WTC11 (cell line): ENCODE measurements at regions not wholly inside any gene's neighbourhood (a gene's known extent, or its start where the extent isn't known, plus 50 kb on each side); places are given as distances from the start of the nearest gene placed in this dataset.

ENCODE experiments used
- ATAC-seq: fragments of 200-7000 bp; cut with Tn5 transposase; 2 replicates; pipeline ENCODE4 v1.10.0; 2021; ENCODE audit warnings: mild to moderate bottlenecking, moderate library complexity
- CTCF ChIA-PET: fragments of 300-600 bp; sonication (Branson Sonifier 250); formaldehyde crosslinking; loops from one replicate; lab custom pipeline; 2021; ENCODE audit warnings: antibody characterized with exemption; lab: Charles Lee
- POLR2A ChIA-PET: fragments of 350-600 bp; sonication (Branson Sonifier 250); formaldehyde crosslinking; loops from one replicate; lab custom pipeline; 2021; ENCODE audit warnings: antibody characterized with exemption; lab: Charles Lee
- DNase-seq: peaks from one replicate; pipeline ENCODE4 v3.0.0; 2021; ENCODE audit warnings: low spot score
- H3K27ac Mint-ChIP-seq: 2 replicates; pipeline ENCODE4 v1.8.0; 2021; ENCODE audit warnings: mixed read lengths
- H3K27me3 Mint-ChIP-seq: 2 replicates; pipeline ENCODE4 v1.8.0; 2021; ENCODE audit warnings: low read depth, mild to moderate bottlenecking, moderate library complexity, mixed read lengths
- H3K36me3 Mint-ChIP-seq: 2 replicates; pipeline ENCODE4 v1.8.0; 2021; ENCODE audit warnings: mixed read lengths
- H3K4me1 Mint-ChIP-seq: 2 replicates; pipeline ENCODE4 v1.8.0; 2022; ENCODE audit warnings: mixed read lengths
- H3K4me3 Mint-ChIP-seq: 2 replicates; pipeline ENCODE4 v1.8.0; 2021; ENCODE audit warnings: mild to moderate bottlenecking, moderate library complexity, mixed read lengths
- H3K9me3 Mint-ChIP-seq: 2 replicates; pipeline ENCODE4 v1.8.0; 2021; ENCODE audit warnings: mixed read lengths
- CBFB ChIP-seq: sonication (generic); formaldehyde crosslinking; IDR thresholded peaks from 2 replicates; pipeline ENCODE4 v1.8.1; 2022; ENCODE audit warnings: mild to moderate bottlenecking, low read depth, missing genetic modification reagents
- FOXK1 ChIP-seq: sonication (generic); formaldehyde crosslinking; IDR thresholded peaks from 2 replicates; pipeline ENCODE4 v1.8.0; 2022; ENCODE audit warnings: mild to moderate bottlenecking, moderate library complexity, missing genetic modification reagents
- RORB ChIP-seq: fragments of 250-450 bp; sonication (Bioruptor Pico); IDR thresholded peaks from 2 replicates; pipeline ENCODE4 v1.9.0; 2021; ENCODE audit warnings: mild to moderate bottlenecking
- SMAD4 ChIP-seq: sonication (generic); formaldehyde crosslinking; IDR thresholded peaks from 2 replicates; pipeline ENCODE4 v1.8.0; 2022; ENCODE audit warnings: mild to moderate bottlenecking, missing genetic modification reagents
- TEAD1 ChIP-seq: sonication (generic); formaldehyde crosslinking; IDR thresholded peaks from 2 replicates; pipeline ENCODE4 v1.8.0; 2022; ENCODE audit warnings: mild to moderate bottlenecking, missing genetic modification reagents
- TP53 ChIP-seq: sonication (generic); formaldehyde crosslinking; IDR thresholded peaks from 2 replicates; pipeline ENCODE4 v1.8.1; 2023; ENCODE audit warnings: mild to moderate bottlenecking, missing genetic modification reagents
- ZNF138 ChIP-seq: sonication (generic); formaldehyde crosslinking; conservative IDR thresholded peaks from 2 replicates; pipeline ENCODE4 v1.8.1; 2022; ENCODE audit warnings: mild to moderate bottlenecking, moderate library complexity, missing genetic modification reagents
- TF ChIP-seq, protein P1 (sequence below): sonication (generic); formaldehyde crosslinking; IDR thresholded peaks from 2 replicates; pipeline ENCODE4 v1.8.0; 2022; ENCODE audit warnings: mild to moderate bottlenecking, missing genetic modification reagents
- TF ChIP-seq, protein P2 (sequence below): sonication (generic); formaldehyde crosslinking; IDR thresholded peaks from 2 replicates; pipeline ENCODE4 v1.8.1; 2022; ENCODE audit warnings: missing genetic modification reagents, borderline replicate concordance
- TF ChIP-seq, protein P3 (sequence below): sonication (generic); formaldehyde crosslinking; IDR thresholded peaks from 2 replicates; pipeline ENCODE4 v1.8.0; 2022; ENCODE audit warnings: missing genetic modification reagents
- TF ChIP-seq, protein P4 (sequence below): fragments of 250-450 bp; sonication (Bioruptor Pico); IDR thresholded peaks from 2 replicates; pipeline ENCODE4 v1.8.0; 2021; ENCODE audit warnings: mild to moderate bottlenecking
- TF ChIP-seq, protein P5 (sequence below): sonication (generic); formaldehyde crosslinking; IDR thresholded peaks from 2 replicates; pipeline ENCODE4 v1.8.1; 2023; ENCODE audit warnings: mild to moderate bottlenecking, missing genetic modification reagents, borderline replicate concordance

DNA sequence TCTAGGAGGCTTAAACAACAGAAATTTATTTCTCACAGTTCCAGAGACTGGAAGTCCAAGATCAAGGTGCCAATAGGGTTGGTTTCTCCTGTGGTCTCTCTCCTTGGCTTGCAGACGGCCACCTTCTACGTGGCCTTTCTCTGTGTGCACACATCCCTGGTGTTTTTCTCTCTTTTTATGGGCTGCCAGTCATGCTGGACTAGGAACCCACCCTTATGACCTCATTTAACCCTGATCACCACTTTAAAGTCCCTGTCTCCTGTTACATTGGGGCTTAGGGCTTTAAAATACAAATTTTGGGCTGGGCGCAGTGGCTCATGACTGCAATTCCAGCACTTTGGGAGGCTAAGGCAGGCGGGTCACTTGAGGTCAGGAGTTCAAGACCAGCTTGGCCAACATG lies 157.1 kb downstream of the TLE1 start:
- POLR2A ChIA-PET, result no interaction called here
- CTCF ChIA-PET, result interaction anchor here (2.2 kb wide), 1 partner anchor 9 kb away, joined by 10 read pairs; no protein-coding TSS in a partner anchor
- TF ChIP-seq TP53, result no peak
- TF ChIP-seq FOXK1 (CRISPR knock-in tag), result no peak
- TF ChIP-seq, protein P1, sequence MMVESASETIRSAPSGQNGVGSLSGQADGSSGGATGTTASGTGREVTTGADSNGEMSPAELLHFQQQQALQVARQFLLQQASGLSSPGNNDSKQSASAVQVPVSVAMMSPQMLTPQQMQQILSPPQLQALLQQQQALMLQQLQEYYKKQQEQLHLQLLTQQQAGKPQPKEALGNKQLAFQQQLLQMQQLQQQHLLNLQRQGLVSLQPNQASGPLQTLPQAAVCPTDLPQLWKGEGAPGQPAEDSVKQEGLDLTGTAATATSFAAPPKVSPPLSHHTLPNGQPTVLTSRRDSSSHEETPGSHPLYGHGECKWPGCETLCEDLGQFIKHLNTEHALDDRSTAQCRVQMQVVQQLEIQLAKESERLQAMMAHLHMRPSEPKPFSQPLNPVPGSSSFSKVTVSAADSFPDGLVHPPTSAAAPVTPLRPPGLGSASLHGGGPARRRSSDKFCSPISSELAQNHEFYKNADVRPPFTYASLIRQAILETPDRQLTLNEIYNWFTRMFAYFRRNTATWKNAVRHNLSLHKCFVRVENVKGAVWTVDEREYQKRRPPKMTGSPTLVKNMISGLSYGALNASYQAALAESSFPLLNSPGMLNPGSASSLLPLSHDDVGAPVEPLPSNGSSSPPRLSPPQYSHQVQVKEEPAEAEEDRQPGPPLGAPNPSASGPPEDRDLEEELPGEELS (CRISPR knock-in tag), result no peak
- TF ChIP-seq TEAD1 (CRISPR knock-in tag), result no peak
- no peak for TF ChIP-seq RORB
- TF ChIP-seq CBFB (CRISPR knock-in tag), result no peak
- TF ChIP-seq, protein P2, sequence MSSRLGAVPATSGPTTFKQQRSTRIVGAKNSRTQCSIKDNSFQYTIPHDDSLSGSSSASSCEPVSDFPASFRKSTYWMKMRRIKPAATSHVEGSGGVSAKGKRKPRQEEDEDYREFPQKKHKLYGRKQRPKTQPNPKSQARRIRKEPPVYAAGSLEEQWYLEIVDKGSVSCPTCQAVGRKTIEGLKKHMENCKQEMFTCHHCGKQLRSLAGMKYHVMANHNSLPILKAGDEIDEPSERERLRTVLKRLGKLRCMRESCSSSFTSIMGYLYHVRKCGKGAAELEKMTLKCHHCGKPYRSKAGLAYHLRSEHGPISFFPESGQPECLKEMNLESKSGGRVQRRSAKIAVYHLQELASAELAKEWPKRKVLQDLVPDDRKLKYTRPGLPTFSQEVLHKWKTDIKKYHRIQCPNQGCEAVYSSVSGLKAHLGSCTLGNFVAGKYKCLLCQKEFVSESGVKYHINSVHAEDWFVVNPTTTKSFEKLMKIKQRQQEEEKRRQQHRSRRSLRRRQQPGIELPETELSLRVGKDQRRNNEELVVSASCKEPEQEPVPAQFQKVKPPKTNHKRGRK (CRISPR knock-in tag), result no peak
- TF ChIP-seq, protein P3, sequence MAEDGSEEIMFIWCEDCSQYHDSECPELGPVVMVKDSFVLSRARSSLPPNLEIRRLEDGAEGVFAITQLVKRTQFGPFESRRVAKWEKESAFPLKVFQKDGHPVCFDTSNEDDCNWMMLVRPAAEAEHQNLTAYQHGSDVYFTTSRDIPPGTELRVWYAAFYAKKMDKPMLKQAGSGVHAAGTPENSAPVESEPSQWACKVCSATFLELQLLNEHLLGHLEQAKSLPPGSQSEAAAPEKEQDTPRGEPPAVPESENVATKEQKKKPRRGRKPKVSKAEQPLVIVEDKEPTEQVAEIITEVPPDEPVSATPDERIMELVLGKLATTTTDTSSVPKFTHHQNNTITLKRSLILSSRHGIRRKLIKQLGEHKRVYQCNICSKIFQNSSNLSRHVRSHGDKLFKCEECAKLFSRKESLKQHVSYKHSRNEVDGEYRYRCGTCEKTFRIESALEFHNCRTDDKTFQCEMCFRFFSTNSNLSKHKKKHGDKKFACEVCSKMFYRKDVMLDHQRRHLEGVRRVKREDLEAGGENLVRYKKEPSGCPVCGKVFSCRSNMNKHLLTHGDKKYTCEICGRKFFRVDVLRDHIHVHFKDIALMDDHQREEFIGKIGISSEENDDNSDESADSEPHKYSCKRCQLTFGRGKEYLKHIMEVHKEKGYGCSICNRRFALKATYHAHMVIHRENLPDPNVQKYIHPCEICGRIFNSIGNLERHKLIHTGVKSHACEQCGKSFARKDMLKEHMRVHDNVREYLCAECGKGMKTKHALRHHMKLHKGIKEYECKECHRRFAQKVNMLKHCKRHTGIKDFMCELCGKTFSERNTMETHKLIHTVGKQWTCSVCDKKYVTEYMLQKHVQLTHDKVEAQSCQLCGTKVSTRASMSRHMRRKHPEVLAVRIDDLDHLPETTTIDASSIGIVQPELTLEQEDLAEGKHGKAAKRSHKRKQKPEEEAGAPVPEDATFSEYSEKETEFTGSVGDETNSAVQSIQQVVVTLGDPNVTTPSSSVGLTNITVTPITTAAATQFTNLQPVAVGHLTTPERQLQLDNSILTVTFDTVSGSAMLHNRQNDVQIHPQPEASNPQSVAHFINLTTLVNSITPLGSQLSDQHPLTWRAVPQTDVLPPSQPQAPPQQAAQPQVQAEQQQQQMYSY, result no peak
- no peak for TF ChIP-seq SMAD4
- Mint-ChIP-seq H3K4me1 (peaks cover 26% of the 10 kb centered on the region), H3K27me3 (no peaks in the 10 kb centered on the region), H3K9me3 (no peaks in the 10 kb centered on the region), H3K27ac (no peak overlapping the region), H3K4me3 (no peak overlapping the region), H3K36me3 (no peaks in the 10 kb centered on the region)
- ATAC-seq (no peak), DNase-seq (no peak)

DNA sequence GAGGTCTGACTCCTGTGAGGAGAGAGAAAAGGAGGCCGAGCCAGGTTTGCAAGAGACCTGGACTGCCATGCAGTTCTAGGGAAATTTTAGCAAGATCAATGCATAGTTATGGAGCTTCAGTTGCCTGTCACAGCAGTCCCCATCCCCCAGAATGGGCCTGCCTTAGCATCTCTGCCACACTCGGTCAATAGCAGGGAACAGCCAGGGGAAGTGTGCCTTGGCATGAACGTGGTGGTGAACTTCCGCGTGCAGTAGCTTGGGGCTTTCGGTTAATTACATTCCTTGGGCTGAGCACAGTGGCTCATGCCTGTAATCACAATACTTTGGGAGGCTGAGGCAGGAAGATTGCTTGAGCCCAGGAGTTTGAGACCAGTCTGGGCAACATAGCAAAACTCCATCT lies 157.8 kb downstream of the TLE1 start:
- Mint-ChIP-seq H3K4me1 (peaks cover 26% of the 10 kb centered on the region), H3K27me3 (no peaks in the 10 kb centered on the region), H3K27ac (no peak overlapping the region), H3K9me3 (no peaks in the 10 kb centered on the region), H3K36me3 (no peaks in the 10 kb centered on the region), H3K4me3 (no peak overlapping the region)
- TF ChIP-seq ZNF138 (CRISPR knock-in tag), result no peak
- TF ChIP-seq, protein P4, sequence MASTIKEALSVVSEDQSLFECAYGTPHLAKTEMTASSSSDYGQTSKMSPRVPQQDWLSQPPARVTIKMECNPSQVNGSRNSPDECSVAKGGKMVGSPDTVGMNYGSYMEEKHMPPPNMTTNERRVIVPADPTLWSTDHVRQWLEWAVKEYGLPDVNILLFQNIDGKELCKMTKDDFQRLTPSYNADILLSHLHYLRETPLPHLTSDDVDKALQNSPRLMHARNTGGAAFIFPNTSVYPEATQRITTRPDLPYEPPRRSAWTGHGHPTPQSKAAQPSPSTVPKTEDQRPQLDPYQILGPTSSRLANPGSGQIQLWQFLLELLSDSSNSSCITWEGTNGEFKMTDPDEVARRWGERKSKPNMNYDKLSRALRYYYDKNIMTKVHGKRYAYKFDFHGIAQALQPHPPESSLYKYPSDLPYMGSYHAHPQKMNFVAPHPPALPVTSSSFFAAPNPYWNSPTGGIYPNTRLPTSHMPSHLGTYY, result no peak
- TF ChIP-seq, protein P5, sequence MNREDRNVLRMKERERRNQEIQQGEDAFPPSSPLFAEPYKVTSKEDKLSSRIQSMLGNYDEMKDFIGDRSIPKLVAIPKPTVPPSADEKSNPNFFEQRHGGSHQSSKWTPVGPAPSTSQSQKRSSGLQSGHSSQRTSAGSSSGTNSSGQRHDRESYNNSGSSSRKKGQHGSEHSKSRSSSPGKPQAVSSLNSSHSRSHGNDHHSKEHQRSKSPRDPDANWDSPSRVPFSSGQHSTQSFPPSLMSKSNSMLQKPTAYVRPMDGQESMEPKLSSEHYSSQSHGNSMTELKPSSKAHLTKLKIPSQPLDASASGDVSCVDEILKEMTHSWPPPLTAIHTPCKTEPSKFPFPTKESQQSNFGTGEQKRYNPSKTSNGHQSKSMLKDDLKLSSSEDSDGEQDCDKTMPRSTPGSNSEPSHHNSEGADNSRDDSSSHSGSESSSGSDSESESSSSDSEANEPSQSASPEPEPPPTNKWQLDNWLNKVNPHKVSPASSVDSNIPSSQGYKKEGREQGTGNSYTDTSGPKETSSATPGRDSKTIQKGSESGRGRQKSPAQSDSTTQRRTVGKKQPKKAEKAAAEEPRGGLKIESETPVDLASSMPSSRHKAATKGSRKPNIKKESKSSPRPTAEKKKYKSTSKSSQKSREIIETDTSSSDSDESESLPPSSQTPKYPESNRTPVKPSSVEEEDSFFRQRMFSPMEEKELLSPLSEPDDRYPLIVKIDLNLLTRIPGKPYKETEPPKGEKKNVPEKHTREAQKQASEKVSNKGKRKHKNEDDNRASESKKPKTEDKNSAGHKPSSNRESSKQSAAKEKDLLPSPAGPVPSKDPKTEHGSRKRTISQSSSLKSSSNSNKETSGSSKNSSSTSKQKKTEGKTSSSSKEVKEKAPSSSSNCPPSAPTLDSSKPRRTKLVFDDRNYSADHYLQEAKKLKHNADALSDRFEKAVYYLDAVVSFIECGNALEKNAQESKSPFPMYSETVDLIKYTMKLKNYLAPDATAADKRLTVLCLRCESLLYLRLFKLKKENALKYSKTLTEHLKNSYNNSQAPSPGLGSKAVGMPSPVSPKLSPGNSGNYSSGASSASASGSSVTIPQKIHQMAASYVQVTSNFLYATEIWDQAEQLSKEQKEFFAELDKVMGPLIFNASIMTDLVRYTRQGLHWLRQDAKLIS (CRISPR knock-in tag), result no peak
- POLR2A ChIA-PET, result no interaction called here
- CTCF ChIA-PET, result interaction anchor here (0.5 to 2.2 kb wide), 2 partner anchors 9 to 18 kb away, joined by 3 to 10 read pairs; no protein-coding TSS in a partner anchor
- ATAC-seq (no peak), DNase-seq (no peak)
